K562 (cell line): ENCODE measurements at regions not wholly inside any gene's neighbourhood (a gene's known extent, or its start where the extent isn't known, plus 50 kb on each side); places are given as distances from the start of the nearest gene placed in this dataset.

ENCODE experiments used
- BCLAF1 ChIP-seq, 2 experiments: fragments of 450-650 bp in 1 of 2; IDR thresholded peaks; 2 replicates each; pipeline ENCODE4 v1.6.1; 2011 to 2017; ENCODE audit warnings: low read depth in 2 of 2, antibody characterized with exemption in 1 of 2, borderline replicate concordance in 1 of 2, low read length in 1 of 2, mild to moderate bottlenecking in 1 of 2, mixed read lengths in 1 of 2; ENCODE audit not compliant: control insufficient read depth in 1 of 2
- BRF2 ChIP-seq: IDR thresholded peaks from 3 replicates; pipeline ENCODE4 v1.6.1; 2011; ENCODE audit warnings: borderline replicate concordance, mild to moderate bottlenecking; ENCODE audit not compliant: insufficient read length, insufficient read depth
- MBD1 ChIP-seq: fragments of 250-450 bp; sonication (Bioruptor Pico); IDR thresholded peaks from 2 replicates; pipeline ENCODE4 v1.8.0; 2022; ENCODE audit warnings: inconsistent platforms
- NFXL1 ChIP-seq: fragments of 450-650 bp; formaldehyde crosslinking; IDR thresholded peaks from 2 replicates; pipeline ENCODE4 v1.4.0; 2021; ENCODE audit warnings: mild to moderate bottlenecking
- NR1H2 ChIP-seq: sonication (generic); formaldehyde crosslinking; IDR thresholded peaks from 2 replicates; pipeline ENCODE4 v1.4.0; 2020; ENCODE audit warnings: mild to moderate bottlenecking, missing genetic modification reagents
- SMAD2 ChIP-seq: fragments of 150-350 bp; IDR thresholded peaks from 2 replicates; pipeline ENCODE4 v1.6.1; 2014; ENCODE audit warnings: low read depth, mild to moderate bottlenecking, low read length
- WHSC1 ChIP-seq: IDR thresholded peaks from one replicate; pipeline ENCODE4 v1.6.1; 2012; ENCODE audit warnings: low read length, control low read depth, inconsistent platforms
- ZBTB49 ChIP-seq: sonication (generic); formaldehyde crosslinking; IDR thresholded peaks from 2 replicates; pipeline ENCODE4 v1.8.0; 2022; ENCODE audit warnings: missing genetic modification reagents, mild to moderate bottlenecking, borderline replicate concordance

GRCh38 chr3:34034840-34035239 is 236.4 kb downstream of the PDCD6IP start (continued):
- TF ChIP-seq BCLAF1 (IDR thresholded peaks at IDR 0.05; ENCODE audit: borderline replicate concordance in 1 of 2, control insufficient read depth in 1 of 2, low read depth in 2 of 2, low read length in 1 of 2) (no peak), MBD1 (CRISPR knock-in tag) (no peak), WHSC1 (no peak), SMAD2 (no peak), BRF2 (no peak), NFXL1 (CRISPR knock-in tag) (no peak), NR1H2 (CRISPR knock-in tag) (no peak), ZBTB49 (no peak)
- TF ChIP-seq, all 486 proteins: peak for 0
